Right cardiac atrium (tissue), 5 donors: ENCODE measurements at regions not wholly inside any gene's neighbourhood (a gene's known extent, or its start where the extent isn't known, plus 50 kb on each side); places are given as distances from the start of the nearest gene placed in this dataset.

Experiments used
- ATAC-seq, 2 donors: fragments of 200-7000 bp; cut with Tn5 transposase; one replicate each; pipeline versions ENCODE4 v1.8.0 to v1.9.1; 2020; ENCODE audit warnings: moderate library complexity in 2 of 2, mild to moderate bottlenecking in 1 of 2
- DNase-seq, 3 donors: peaks; one replicate each; pipeline ENCODE4 v3.0.0-alpha.2; 2020
- H3K27ac ChIP-seq: one replicate; pipeline ENCODE4 v1.5.1; 2013; ENCODE audit warnings: mild to moderate bottlenecking, low read length, control low read depth, moderate library complexity
- H3K27me3 ChIP-seq: one replicate; pipeline ENCODE4 v1.6.1; 2013; ENCODE audit not compliant: control insufficient read depth, insufficient read depth
- H3K4me1 ChIP-seq: one replicate; pipeline ENCODE4 v1.6.1; 2013; ENCODE audit warnings: low read length; ENCODE audit not compliant: control insufficient read depth, insufficient read depth
- H3K4me3 ChIP-seq: one replicate; pipeline ENCODE4 v1.5.1; 2013; ENCODE audit warnings: low read length, control low read depth
- H3K9me3 ChIP-seq: one replicate; pipeline ENCODE4 v1.6.1; 2013; ENCODE audit warnings: low read length; ENCODE audit not compliant: control insufficient read depth
- WGBS: extraction: QIAGEN DNeasy Blood & Tissue Kit; methylation state at CpG from one replicate; pipeline ENCODE4 v1.1.7; 2013; 5-methylcytosine and 5-hydroxymethylcytosine counted together
- intact Hi-C, 4 donors: fragments of 100-400 bp; cut with DNase I; formaldehyde crosslinking; loops; one replicate each; pipeline versions ENCODE4 v1.11.0 to v1.14.0; 2022 to 2023
- donor health status: healthy with polysubstance abuse.
- donor health status: DM: no; HTN: yes; CAD: no.
- donor health status: DM: no; HTN: no; CAD: no.
- donor health status: DM: no; HTN: yes; CAD: no; lungs with severe emphysema.
- donor health status: DM: yes; HTN: yes; CAD: no.

- H3K27me3 ChIP-seq: no peaks in the 10 kb centered on the region
- no peaks in the 10 kb centered on the region for H3K4me1 ChIP-seq
- no peaks in the 10 kb centered on the region for H3K9me3 ChIP-seq
- intact Hi-C loops: no loop called here
- DNase-seq (no peak), ATAC-seq (no peak)
- 68% methylated on average over 1 of the region's 1 CpG for WGBS
- H3K4me3 ChIP-seq: no peak overlapping the region
- H3K27ac ChIP-seq: no peak overlapping the region
Observed at GRCh38 chr2:21999522-21999921, 875.8 kb downstream of the TDRD15 start.

GRCh38 chr2:22002066-22002465, 878.3 kb downstream of the TDRD15 start:
- DNase-seq (no peak), ATAC-seq (no peak)
- Histone ChIP-seq H3K4me1 (no peaks in the 10 kb centered on the region), H3K27ac (no peak overlapping the region), H3K9me3 (no peaks in the 10 kb centered on the region), H3K27me3 (no peaks in the 10 kb centered on the region), H3K4me3 (no peak overlapping the region)
- intact Hi-C loops: no loop called here
- WGBS: 75% methylated on average over 1 of the region's 1 CpG

- intact Hi-C loops: no loop called here
- DNase-seq (no peak), ATAC-seq (no peak)
- no peaks in the 10 kb centered on the region for H3K9me3 ChIP-seq
- H3K27me3 ChIP-seq: no peaks in the 10 kb centered on the region
- no peak overlapping the region for H3K4me3 ChIP-seq
- H3K4me1 ChIP-seq: no peaks in the 10 kb centered on the region
- 76% methylated on average over 3 of the region's 3 CpGs for WGBS
- no peak overlapping the region for H3K27ac ChIP-seq
Observed at GRCh38 chr2:22003270-22003669, 879.5 kb downstream of the TDRD15 start.

- intact Hi-C loops: no loop called here
- H3K4me1 ChIP-seq: no peaks in the 10 kb centered on the region
- DNase-seq: no peak
- no peak for ATAC-seq
- no peaks in the 10 kb centered on the region for H3K27me3 ChIP-seq
- H3K9me3 ChIP-seq: no peaks in the 10 kb centered on the region
- 86% methylated on average over 1 of the region's 1 CpG for WGBS
- no peak overlapping the region for H3K4me3 ChIP-seq
- H3K27ac ChIP-seq: no peak overlapping the region
Observed at GRCh38 chr2:22011048-22011447, 887.3 kb downstream of the TDRD15 start.

- H3K27me3 ChIP-seq: no peaks in the 10 kb centered on the region
- DNase-seq: peak in 1 of 3 donors; percentile 33
- WGBS: 57% methylated on average over 6 of the region's 6 CpGs
- intact Hi-C loops: no loop called here
- no peak overlapping the region for H3K27ac ChIP-seq
- H3K4me1 ChIP-seq: no peaks in the 10 kb centered on the region
- no peak for ATAC-seq
- H3K4me3 ChIP-seq: no peak overlapping the region
- no peaks in the 10 kb centered on the region for H3K9me3 ChIP-seq
Observed at GRCh38 chr2:22020091-22020742, 896.4 kb downstream of the TDRD15 start.

- H3K27me3 ChIP-seq: no peaks in the 10 kb centered on the region
- H3K9me3 ChIP-seq: no peaks in the 10 kb centered on the region
- no peak overlapping the region for H3K27ac ChIP-seq
- no peaks in the 10 kb centered on the region for H3K4me1 ChIP-seq
- DNase-seq (no peak), ATAC-seq (no peak)
- intact Hi-C loops: no loop called here
- 40% methylated on average over 2 of the region's 2 CpGs for WGBS
- no peak overlapping the region for H3K4me3 ChIP-seq
Observed at GRCh38 chr2:22027345-22028005, 903.7 kb downstream of the TDRD15 start.

GRCh38 chr2:22035361-22035830, 911.6 kb downstream of the TDRD15 start:
- intact Hi-C loops: no loop called here
- ATAC-seq: peak; percentile 68 to 85
- H3K4me1 ChIP-seq: no peaks in the 10 kb centered on the region
- H3K9me3 ChIP-seq: no peaks in the 10 kb centered on the region
- H3K27me3 ChIP-seq: no peaks in the 10 kb centered on the region
- 17% methylated on average over 1 of the region's 1 CpG for WGBS
- peak; percentile 8 to 56 (median 30) for DNase-seq
- no peak overlapping the region for H3K4me3 ChIP-seq
- no peak overlapping the region for H3K27ac ChIP-seq

GRCh38 chr2:22037274-22037673, 913.5 kb downstream of the TDRD15 start:
- WGBS: 28% methylated on average over 8 of the region's 8 CpGs
- intact Hi-C loops: no loop called here
- Histone ChIP-seq H3K4me3 (peak overlapping the region; percentile 31), H3K9me3 (no peaks in the 10 kb centered on the region), H3K4me1 (no peaks in the 10 kb centered on the region), H3K27me3 (no peaks in the 10 kb centered on the region), H3K27ac (no peak overlapping the region)
- DNase-seq (peak in 1 of 3 donors; percentile 56), ATAC-seq (peak in 1 of 2 donors; percentile 62)

GRCh38 chr2:22043784-22044183, 920.0 kb downstream of the TDRD15 start:
- ATAC-seq (no peak), DNase-seq (no peak)
- Histone ChIP-seq H3K9me3 (no peaks in the 10 kb centered on the region), H3K27ac (no peak overlapping the region), H3K27me3 (no peaks in the 10 kb centered on the region), H3K4me1 (no peaks in the 10 kb centered on the region), H3K4me3 (no peak overlapping the region)
- intact Hi-C loops: no loop called here

GRCh38 chr2:22055784-22056620, 932.2 kb downstream of the TDRD15 start:
- Histone ChIP-seq H3K27me3 (no peaks in the 10 kb centered on the region), H3K4me1 (no peaks in the 10 kb centered on the region), H3K4me3 (no peak overlapping the region), H3K27ac (no peak overlapping the region), H3K9me3 (no peaks in the 10 kb centered on the region)
- ATAC-seq (no peak), DNase-seq (no peak)
- intact Hi-C loops: no loop called here
- WGBS: 89% methylated on average over 4 of the region's 4 CpGs

GRCh38 chr2:22056621-22057132, 932.9 kb downstream of the TDRD15 start:
- Histone ChIP-seq H3K4me1 (no peaks in the 10 kb centered on the region), H3K9me3 (no peaks in the 10 kb centered on the region), H3K27ac (no peak overlapping the region), H3K4me3 (no peak overlapping the region), H3K27me3 (no peaks in the 10 kb centered on the region)
- ATAC-seq (no peak), DNase-seq (no peak)
- intact Hi-C loops: no loop called here
- 95% methylated on average over 5 of the region's 5 CpGs for WGBS
